Putamen (tissue), 1 donor: ENCODE measurements at regions not wholly inside any gene's neighbourhood (a gene's known extent, or its start where the extent isn't known, plus 50 kb on each side); places are given as distances from the start of the nearest gene placed in this dataset.

Source experiments
- DNase-seq: peaks from one replicate; pipeline ENCODE4 v3.0.0-alpha.2; 2016; ENCODE audit warnings: low spot score

GRCh38 chr10:62631241-62631640 is 173.3 kb upstream of the ADO start:
- DNase-seq: no peak

- DNase-seq: peak; percentile 43
These were observed 172.3 kb upstream of the ADO start for GRCh38 chr10:62632071-62632809.

GRCh38 chr10:62633976-62634375 is 170.5 kb upstream of the ADO start:
- DNase-seq: no peak

- no peak for DNase-seq
These were observed 169.9 kb upstream of the ADO start for GRCh38 chr10:62634576-62634975.

DNA sequence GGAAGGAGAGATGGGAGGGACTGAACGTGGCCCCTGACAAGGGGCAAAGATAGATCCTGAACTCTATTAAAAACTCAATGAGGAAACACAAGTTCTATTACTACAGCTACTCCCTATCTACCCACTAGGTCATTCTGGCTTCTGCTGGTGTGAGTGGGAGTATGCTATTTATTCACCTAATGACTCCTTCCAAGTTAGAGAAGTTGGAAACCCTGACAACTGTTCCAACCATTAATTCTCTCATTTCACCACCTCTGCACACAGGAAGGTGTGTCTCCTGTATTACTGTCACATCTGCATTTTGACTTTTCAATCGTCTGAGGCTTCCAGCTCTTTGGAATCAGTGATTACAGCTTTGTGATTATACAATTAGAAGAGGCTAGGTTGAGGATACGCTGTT is 169.4 kb upstream of the ADO start:
- DNase-seq: peak; percentile 60

DNA sequence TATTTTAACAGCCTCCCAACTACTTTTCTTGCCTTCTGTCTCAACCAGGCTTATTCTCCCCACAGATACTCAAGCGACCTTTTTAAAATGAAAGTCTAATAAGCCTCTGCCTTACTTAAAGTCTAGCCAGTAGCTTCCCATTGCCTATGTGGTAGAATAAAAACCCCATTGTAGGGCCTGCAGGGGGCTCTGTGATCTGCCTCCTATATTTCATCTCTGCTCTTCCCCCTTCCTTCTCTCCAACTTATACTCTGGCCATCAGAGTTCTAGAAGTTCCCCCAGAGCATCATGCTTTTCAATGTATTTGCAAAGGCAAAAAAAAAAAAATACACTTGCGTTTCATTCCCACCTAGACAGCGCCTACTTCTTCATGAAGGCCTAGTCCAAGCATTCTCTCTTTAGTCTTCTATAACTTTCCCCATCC is 167.7 kb upstream of the ADO start:
- DNase-seq: no peak

DNA sequence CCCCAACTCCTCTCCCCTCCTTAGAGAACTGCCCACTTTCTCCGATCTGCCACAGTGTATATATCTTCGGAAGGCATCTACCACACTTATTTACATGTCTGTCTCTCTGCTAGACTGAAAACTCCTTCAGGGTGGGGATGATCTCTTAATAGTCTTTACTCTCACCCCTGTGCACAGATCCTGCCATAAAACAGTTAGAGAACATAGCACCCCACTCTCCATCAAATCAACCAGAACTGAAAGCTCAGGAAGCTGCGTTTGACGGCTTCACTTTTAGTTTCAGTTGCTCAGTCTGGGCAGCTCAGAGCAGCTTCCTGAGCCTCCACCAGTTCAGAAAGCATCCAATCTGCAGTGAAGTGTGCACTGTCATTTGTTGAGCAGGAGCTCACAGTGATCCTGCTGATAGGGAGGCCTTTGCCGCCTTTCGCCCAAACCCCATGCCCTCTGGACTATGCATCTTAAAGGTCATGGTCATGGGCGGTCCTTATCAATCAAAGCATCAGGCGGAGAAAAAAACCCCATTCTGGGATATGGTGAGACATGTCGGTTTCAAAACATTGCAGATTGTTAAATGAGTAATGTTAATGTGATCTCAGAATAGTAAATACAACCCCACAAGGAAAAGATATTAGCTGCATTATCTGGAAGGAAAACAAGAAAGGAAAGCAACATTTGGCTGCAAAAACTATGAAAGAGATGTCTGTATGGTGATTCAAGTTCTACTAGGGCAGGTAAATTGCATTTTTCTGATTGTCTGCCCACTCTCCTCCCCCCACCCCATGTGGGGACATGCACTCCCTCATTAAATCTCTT is 167.1 kb upstream of the ADO start:
- no peak for DNase-seq

- no peak for DNase-seq
These were observed 166.4 kb upstream of the ADO start for GRCh38 chr10:62638062-62638477.

DNA sequence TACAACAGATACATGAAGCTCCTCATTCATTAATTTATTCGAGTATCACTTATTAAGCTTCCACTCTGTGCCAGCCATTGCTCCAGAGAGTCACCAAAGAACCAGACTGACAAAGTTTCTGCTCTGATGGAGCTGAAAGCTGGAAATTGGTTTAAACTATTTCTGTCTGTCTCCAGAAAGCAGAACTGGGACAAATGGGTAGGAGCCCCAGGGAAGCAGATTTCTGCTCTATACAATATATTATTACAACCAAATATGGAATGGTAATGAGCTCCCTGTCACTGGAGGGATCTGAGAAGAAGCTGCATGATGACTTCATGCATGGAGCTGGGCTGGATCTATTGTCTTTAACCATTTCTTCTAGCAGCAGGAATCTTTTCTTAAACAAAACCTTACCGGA is 165.4 kb upstream of the ADO start:
- no peak for DNase-seq

DNA sequence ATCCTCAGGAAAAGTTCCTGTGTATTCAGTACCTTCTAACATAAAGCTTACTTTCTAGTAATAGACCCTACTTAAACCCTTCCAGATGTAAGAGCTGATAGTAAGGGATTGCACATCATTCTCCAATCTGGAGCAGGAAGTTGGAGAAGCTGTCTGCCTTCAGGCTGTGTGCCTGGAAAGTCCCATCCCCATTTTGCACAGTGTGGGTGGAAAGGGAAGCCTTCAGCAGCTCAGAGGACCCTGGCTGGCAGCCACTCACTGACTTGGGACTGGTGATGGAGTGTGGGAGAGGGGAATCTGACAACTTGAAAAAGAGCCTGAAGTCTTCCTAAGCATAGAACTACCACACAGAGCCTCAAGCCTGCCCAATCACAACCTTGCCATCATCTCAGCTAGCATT is 164.1 kb upstream of the ADO start:
- DNase-seq: no peak

DNA sequence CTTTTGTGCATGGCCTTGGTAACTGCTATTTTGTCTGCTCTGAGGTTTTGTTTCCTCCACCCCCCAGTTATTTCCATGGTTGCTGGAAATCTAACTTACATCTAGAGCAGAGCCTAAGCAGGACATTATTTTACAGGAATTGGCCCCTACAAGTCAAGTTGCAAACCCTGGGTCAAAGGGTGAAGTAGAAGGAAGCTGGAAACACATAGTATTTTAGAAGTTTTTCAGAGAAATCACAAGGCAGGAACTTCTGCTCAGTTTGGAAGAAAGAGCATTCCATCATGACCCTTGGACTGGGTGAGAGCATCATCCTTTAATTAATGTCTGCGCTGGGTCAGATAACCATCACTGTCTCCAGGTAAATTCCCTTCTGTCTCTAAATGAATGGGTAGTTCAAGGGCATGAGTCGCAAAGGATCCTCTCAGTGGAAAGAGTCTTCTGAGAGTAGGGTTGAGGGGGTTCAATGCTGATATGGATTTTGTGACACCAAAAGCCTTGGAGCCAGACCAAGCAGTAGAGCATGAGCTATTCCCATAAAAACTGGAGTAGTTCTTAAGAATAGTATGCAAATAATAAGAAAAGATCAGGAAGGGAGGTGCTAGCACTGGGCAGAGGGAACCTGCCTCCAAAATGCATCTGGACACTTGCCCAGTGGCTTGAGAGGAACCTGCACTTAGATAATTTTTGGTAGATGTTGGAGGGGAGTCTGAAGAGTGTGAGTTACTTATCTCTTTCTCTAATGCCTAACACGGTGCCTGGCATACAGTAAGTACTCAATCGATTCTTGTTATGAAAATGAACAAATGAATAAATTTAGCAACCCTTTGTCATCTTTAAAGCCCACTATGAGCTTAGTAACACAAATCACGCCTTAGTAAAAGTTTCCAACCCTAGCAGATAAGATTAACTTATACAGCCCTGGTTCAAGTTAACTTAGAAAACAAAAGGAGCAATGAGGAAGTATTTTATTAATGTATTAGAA is 160.6 kb upstream of the ADO start:
- no peak for DNase-seq

GRCh38 chr10:62647375-62648092 is 157.0 kb upstream of the ADO start:
- no peak for DNase-seq

DNA sequence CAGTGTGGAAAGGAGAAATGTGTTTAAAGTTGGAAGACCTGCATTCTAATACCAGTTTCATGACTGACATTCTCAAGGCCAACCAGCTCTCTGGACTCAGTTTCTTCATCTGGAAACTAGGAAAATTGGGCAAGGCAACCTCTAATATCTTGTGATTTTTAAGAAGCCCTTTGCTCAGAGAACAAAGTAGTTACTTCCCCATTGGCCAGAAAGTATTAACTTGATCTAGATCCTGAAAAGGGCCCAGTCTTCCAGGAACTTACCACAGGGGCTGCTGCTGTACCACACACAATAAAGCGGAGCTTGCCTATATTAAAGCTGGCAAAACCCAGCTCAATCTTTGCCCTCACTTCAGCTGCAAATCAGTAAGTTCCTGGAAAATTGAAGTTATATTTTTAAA is 155.6 kb upstream of the ADO start:
- no peak for DNase-seq

DNA sequence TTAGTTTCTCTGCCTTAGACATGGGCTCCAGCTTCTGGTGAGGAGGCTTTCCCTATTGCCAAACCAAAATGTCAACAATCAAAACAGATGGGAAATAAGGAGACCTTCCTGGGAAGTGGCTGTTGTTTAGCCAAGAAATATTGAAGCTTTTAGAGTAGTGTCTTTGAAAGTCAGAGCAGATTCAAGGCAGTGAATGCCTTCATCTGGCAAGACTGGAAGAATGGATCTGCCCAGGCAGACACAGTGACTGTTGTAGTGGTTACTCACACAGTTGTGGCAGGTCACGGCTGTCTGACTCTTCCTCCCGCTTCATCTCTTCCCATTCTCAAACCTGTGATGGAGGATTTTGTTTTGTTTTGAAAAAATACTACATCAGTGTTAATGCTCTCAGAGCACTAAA is 154.1 kb upstream of the ADO start:
- DNase-seq: no peak

GRCh38 chr10:62651341-62651740 is 153.2 kb upstream of the ADO start:
- no peak for DNase-seq

DNA sequence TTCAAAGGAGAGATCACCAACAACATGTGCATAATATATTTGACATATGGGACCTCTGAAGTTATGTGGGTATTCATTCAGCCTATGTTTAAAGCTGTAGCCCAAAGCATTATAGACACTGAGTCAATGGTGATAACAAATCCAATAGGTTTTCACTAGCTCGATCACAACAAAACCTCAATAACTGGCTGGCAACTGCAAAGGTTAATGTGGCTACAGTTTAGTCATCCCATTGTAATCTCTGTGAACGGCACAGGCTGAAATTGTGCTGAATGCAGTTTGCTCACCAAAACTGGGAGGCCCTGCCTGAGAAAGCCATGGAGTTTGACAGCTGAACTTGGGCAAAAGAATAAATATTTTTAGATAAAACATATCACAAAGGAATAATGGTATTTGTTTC is 152.4 kb upstream of the ADO start:
- DNase-seq: no peak

DNA sequence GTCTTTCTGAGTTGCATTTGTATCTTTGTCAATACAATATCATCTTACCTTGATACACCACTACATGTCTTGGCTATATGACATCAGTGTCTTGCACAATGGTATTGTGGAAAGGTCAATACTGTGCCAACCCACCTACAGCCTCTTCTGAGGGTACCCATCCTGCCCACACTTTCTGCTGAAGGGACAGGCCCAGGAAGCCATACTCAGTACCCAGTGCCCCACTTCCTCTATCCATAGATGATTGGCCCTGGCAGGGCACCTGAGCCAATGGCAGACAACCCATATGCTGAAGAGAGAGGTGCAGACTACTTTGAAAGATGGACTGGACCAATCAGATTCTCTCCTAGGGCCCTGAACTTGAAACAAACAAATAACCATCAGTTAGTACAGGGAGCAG is 152.0 kb upstream of the ADO start:
- DNase-seq: no peak

DNA sequence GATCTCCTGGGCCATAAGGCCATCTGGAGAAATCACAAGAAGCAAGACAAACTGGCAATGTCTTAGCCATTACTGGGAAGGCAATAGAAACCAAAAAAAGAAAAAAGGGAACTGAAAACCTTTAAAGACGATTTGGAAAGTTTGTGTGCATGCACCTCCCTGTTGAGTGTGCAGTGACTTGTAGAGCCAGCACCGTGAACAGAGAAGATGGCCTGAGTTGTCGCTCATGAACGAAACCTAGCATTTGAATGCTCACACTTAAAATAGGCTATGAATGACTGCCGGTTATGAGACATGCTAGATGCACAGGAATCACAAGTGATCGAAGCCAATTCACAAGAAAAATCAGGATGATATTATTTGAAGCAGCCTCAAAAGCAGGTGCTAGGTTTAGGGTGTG is 151.3 kb upstream of the ADO start:
- DNase-seq: no peak

- DNase-seq: no peak
These were observed 149.6 kb upstream of the ADO start for GRCh38 chr10:62654966-62655336.

DNA sequence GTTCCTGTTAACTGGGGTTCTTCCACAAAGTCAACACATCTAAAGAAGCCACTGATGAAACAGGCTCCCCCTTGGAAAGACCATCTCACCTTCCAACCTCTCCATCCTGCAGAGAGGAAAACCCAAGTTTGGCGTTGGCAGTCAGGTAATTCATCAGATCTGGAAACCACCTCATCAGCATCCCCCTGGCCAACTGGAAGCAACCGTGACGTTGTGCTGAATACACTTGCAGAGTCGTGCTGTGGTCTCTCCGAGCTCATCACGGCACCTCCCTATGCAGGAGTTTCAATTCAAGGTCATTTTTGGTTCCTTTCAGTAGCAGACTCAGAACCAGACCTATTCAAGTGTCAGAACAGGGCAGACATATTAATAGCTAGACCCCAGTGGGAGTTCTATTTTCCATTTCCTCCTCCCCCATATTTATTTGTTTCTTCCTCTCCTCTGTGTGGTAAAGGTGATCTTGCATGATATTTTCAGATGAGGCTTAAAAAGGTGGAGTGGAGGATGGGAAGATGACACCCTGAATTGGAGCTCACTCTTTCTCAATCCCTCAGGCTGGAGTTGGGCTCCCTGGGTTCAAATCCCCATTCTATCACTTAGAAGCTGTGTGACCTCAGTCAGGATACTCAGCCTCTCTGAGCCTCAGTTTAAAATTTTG is 149.1 kb upstream of the ADO start:
- DNase-seq: no peak

- no peak for DNase-seq
These were observed 147.2 kb upstream of the ADO start for GRCh38 chr10:62657244-62657835.
